ENCODE measurements at regions not wholly inside any gene's neighbourhood (a gene's known extent, or its start where the extent isn't known, plus 50 kb on each side); places are given as distances from the start of the nearest gene placed in this dataset.
"Not testable (repeated sequence)": the region's sequence is repeated elsewhere in the genome, so short reads cannot be mapped to it uniquely, and the experiment has no call there.

- no peak for DNase-seq (ENCODE audit: low read depth in 2 of 2, low spot score in 1 of 2)
Observed at GRCh38 chr21:18114810-18115209, 129.8 kb upstream of the CHODL start.

- DNase-seq (ENCODE audit: low read depth in 2 of 2, low spot score in 1 of 2), result no peak
Observed at GRCh38 chr21:18104802-18105201, 139.8 kb upstream of the CHODL start.

GRCh38 chr21:18096413-18096812, 148.2 kb upstream of the CHODL start:
- not testable (repeated sequence) for DNase-seq (ENCODE audit: low read depth in 2 of 2, low spot score in 1 of 2)

- no peak for DNase-seq (ENCODE audit: low read depth in 2 of 2, low spot score in 1 of 2)
Observed at GRCh38 chr21:18089786-18090185, 154.8 kb upstream of the CHODL start.

GRCh38 chr21:18070392-18070791, 174.2 kb upstream of the CHODL start:
- no peak for DNase-seq (ENCODE audit: low read depth in 2 of 2, low spot score in 1 of 2)

- DNase-seq (ENCODE audit: low read depth in 2 of 2, low spot score in 1 of 2), result no peak
Observed at GRCh38 chr21:18069875-18070274, 174.8 kb upstream of the CHODL start.

- DNase-seq (ENCODE audit: low read depth in 2 of 2, low spot score in 1 of 2), result no peak
Observed at GRCh38 chr21:18060402-18060801, 184.2 kb upstream of the CHODL start.

GRCh38 chr21:18058731-18059398, 185.8 kb upstream of the CHODL start:
- no peak for DNase-seq (ENCODE audit: low read depth in 2 of 2, low spot score in 1 of 2)

- no peak for DNase-seq (ENCODE audit: low read depth in 2 of 2, low spot score in 1 of 2)
Observed at GRCh38 chr21:18053151-18053550, 191.5 kb upstream of the CHODL start.

- DNase-seq (ENCODE audit: low read depth in 2 of 2, low spot score in 1 of 2), result no peak
Observed at GRCh38 chr21:18049461-18049860, 195.2 kb upstream of the CHODL start.

- DNase-seq (ENCODE audit: low read depth in 2 of 2, low spot score in 1 of 2), result no peak
Observed at GRCh38 chr21:18041012-18041411, 203.6 kb upstream of the CHODL start.

- no peak for DNase-seq (ENCODE audit: low read depth in 2 of 2, low spot score in 1 of 2)
Observed at GRCh38 chr21:18030248-18030647, 211.1 kb upstream of the C21orf91 start.

GRCh38 chr21:18026359-18026758, 207.2 kb upstream of the C21orf91 start:
- no peak for DNase-seq (ENCODE audit: low read depth in 2 of 2, low spot score in 1 of 2)

GRCh38 chr21:18023711-18024110, 204.6 kb upstream of the C21orf91 start:
- no peak for DNase-seq (ENCODE audit: low read depth in 2 of 2, low spot score in 1 of 2)

- no peak for DNase-seq (ENCODE audit: low read depth in 2 of 2, low spot score in 1 of 2)
Observed at GRCh38 chr21:18023157-18023556, 204.0 kb upstream of the C21orf91 start.

GRCh38 chr21:18007121-18007520, 188.0 kb upstream of the C21orf91 start:
- no peak for DNase-seq (ENCODE audit: low read depth in 2 of 2, low spot score in 1 of 2)

GRCh38 chr21:18006691-18007090, 187.5 kb upstream of the C21orf91 start:
- no peak for DNase-seq (ENCODE audit: low read depth in 2 of 2, low spot score in 1 of 2)

- DNase-seq (ENCODE audit: low read depth in 2 of 2, low spot score in 1 of 2), result no peak
Observed at GRCh38 chr21:18002393-18002792, 183.2 kb upstream of the C21orf91 start.

- DNase-seq (ENCODE audit: low read depth in 2 of 2, low spot score in 1 of 2), result no peak
Observed at GRCh38 chr21:18000981-18001686, 182.0 kb upstream of the C21orf91 start.

- DNase-seq (ENCODE audit: low read depth in 2 of 2, low spot score in 1 of 2), result not testable (repeated sequence)
Observed at GRCh38 chr21:17998599-17998998, 179.4 kb upstream of the C21orf91 start.

- DNase-seq (ENCODE audit: low read depth in 2 of 2, low spot score in 1 of 2), result no peak
Observed at GRCh38 chr21:17989780-17990179, 170.6 kb upstream of the C21orf91 start.

GRCh38 chr21:17988102-17988437, 168.9 kb upstream of the C21orf91 start:
- DNase-seq (ENCODE audit: low read depth in 2 of 2, low spot score in 1 of 2), result no peak
